H9 (cell line): ENCODE measurements at regions not wholly inside any gene's neighbourhood (a gene's known extent, or its start where the extent isn't known, plus 50 kb on each side); places are given as distances from the start of the nearest gene placed in this dataset.

ENCODE experiments used
- DNase-seq: peaks from one replicate; pipeline ENCODE4 v3.0.0-alpha.2; 2017
- H2AFZ ChIP-seq: one replicate; pipeline ENCODE4 v1.6.1; 2013; ENCODE audit warnings: mild to moderate bottlenecking, low read length, control low read depth, moderate library complexity
- H2AK5ac ChIP-seq: 2 replicates; pipeline ENCODE4 v1.6.1; 2013; ENCODE audit warnings: low read length, control low read depth, mixed read lengths; ENCODE audit not compliant: insufficient read length
- H2BK120ac ChIP-seq: one replicate; pipeline ENCODE4 v1.6.1; 2013; ENCODE audit warnings: low read depth, mild to moderate bottlenecking, low read length, control low read depth, inconsistent platforms; ENCODE audit not compliant: poor library complexity, severe bottlenecking
- H2BK12ac ChIP-seq: 2 replicates; pipeline ENCODE4 v1.6.1; 2013; ENCODE audit warnings: low read length, control low read depth, mixed read lengths, low read depth; ENCODE audit not compliant: insufficient read length
- H2BK15ac ChIP-seq: 2 replicates; pipeline ENCODE4 v1.6.1; 2013; ENCODE audit warnings: low read depth, low read length, control low read depth
- H2BK20ac ChIP-seq: one replicate; pipeline ENCODE4 v1.6.1; 2013; ENCODE audit warnings: low read depth, mild to moderate bottlenecking, low read length, control low read depth, inconsistent platforms; ENCODE audit not compliant: poor library complexity, severe bottlenecking
- H2BK5ac ChIP-seq: 2 replicates; pipeline ENCODE4 v1.6.1; 2013; ENCODE audit warnings: low read length, control low read depth, mixed read lengths; ENCODE audit not compliant: insufficient read length
- H3K14ac ChIP-seq: 2 replicates; pipeline ENCODE4 v1.6.1; 2013; ENCODE audit warnings: low read length, control low read depth; ENCODE audit not compliant: insufficient read depth
- H3K18ac ChIP-seq: 2 replicates; pipeline ENCODE4 v1.6.1; 2013; ENCODE audit warnings: low read depth, mild to moderate bottlenecking, mixed read lengths, low read length, control low read depth; ENCODE audit not compliant: insufficient read length
- H3K23ac ChIP-seq: 2 replicates; pipeline ENCODE4 v1.6.1; 2013; ENCODE audit warnings: low read length, control low read depth, mixed read lengths, low read depth; ENCODE audit not compliant: insufficient read length
- H3K23me2 ChIP-seq: 2 replicates; pipeline ENCODE4 v1.6.1; 2013; ENCODE audit warnings: low read depth, mild to moderate bottlenecking, mixed read lengths, low read length, control low read depth; ENCODE audit not compliant: insufficient read length, poor library complexity, severe bottlenecking
- H3K27ac ChIP-seq: 2 replicates; pipeline ENCODE4 v1.5.1; 2013; ENCODE audit warnings: low read length, control low read depth, mixed read lengths, low read depth; ENCODE audit not compliant: insufficient read length
- H3K27me3 ChIP-seq: 2 replicates; pipeline ENCODE4 v1.6.1; 2013; ENCODE audit warnings: low read length, control low read depth, inconsistent platforms; ENCODE audit not compliant: insufficient read depth
- H3K4ac ChIP-seq: 2 replicates; pipeline ENCODE4 v1.6.1; 2013; ENCODE audit warnings: low read depth, mild to moderate bottlenecking, control low read depth, inconsistent platforms, low read length, moderate library complexity
- H3K4me1 ChIP-seq: 2 replicates; pipeline ENCODE4 v1.6.1; 2013; ENCODE audit warnings: low read length, control low read depth, inconsistent platforms; ENCODE audit not compliant: insufficient read depth
- H3K4me2 ChIP-seq: 2 replicates; pipeline ENCODE4 v1.6.1; 2013; ENCODE audit warnings: low read length, control low read depth, mixed read lengths; ENCODE audit not compliant: insufficient read length, insufficient read depth
- H3K56ac ChIP-seq: 2 replicates; pipeline ENCODE4 v1.6.1; 2013; ENCODE audit warnings: low read depth, mild to moderate bottlenecking, mixed read lengths, low read length, control low read depth; ENCODE audit not compliant: insufficient read length
- H3K79me1 ChIP-seq: 2 replicates; pipeline ENCODE4 v1.6.1; 2013; ENCODE audit warnings: low read depth, mild to moderate bottlenecking, moderate library complexity, low read length, control low read depth, inconsistent platforms; ENCODE audit not compliant: insufficient read depth, poor library complexity, severe bottlenecking
- H3K79me2 ChIP-seq: 2 replicates; pipeline ENCODE4 v1.6.1; 2013; ENCODE audit warnings: low read length, control low read depth, inconsistent platforms; ENCODE audit not compliant: insufficient read depth
- H3K9ac ChIP-seq: 2 replicates; pipeline ENCODE4 v1.6.1; 2013; ENCODE audit warnings: low read length, control low read depth, mixed read lengths; ENCODE audit not compliant: insufficient read length; ENCODE audit errors: extremely low read depth
- H3K9me3 ChIP-seq: one replicate; pipeline ENCODE4 v1.6.1; 2013; ENCODE audit warnings: low read depth, low read length, inconsistent platforms; ENCODE audit not compliant: control insufficient read depth
- H3T11ph ChIP-seq: one replicate; pipeline ENCODE4 v1.6.1; 2013; ENCODE audit warnings: mild to moderate bottlenecking, low read length, control low read depth, inconsistent platforms
- H4K20me1 ChIP-seq: one replicate; pipeline ENCODE4 v1.6.1; 2013; ENCODE audit not compliant: control insufficient read depth, insufficient read length, insufficient read depth
- H4K5ac ChIP-seq: 2 replicates; pipeline ENCODE4 v1.6.1; 2013; ENCODE audit warnings: low read depth, mild to moderate bottlenecking, mixed read lengths, low read length, control low read depth; ENCODE audit not compliant: insufficient read length
- H4K8ac ChIP-seq: replicated peaks from 2 replicates; pipeline ENCODE4 v1.6.1; 2013; ENCODE audit warnings: low read length, control low read depth, mixed read lengths, low read depth; ENCODE audit not compliant: insufficient read length
- H4K91ac ChIP-seq: 2 replicates; pipeline ENCODE4 v1.6.1; 2013; ENCODE audit warnings: low read depth, mild to moderate bottlenecking, moderate library complexity, mixed read lengths, low read length, control low read depth; ENCODE audit not compliant: insufficient read length
- H3K27ac Mint-ChIP-seq, 3 experiments: 2 replicates in 2 of 3; 3 replicates in 1 of 3; pipeline ENCODE4 v1.8.0; 2020 to 2021; ENCODE audit warnings: mixed read lengths in 3 of 3, mild to moderate bottlenecking in 1 of 3, moderate library complexity in 1 of 3
- H3K27me3 Mint-ChIP-seq: 2 replicates; pipeline ENCODE4 v1.8.0; 2021; ENCODE audit warnings: low read depth, mild to moderate bottlenecking, moderate library complexity, mixed read lengths
- H3K36me3 Mint-ChIP-seq, 3 experiments: 2 replicates in 2 of 3; 3 replicates in 1 of 3; pipeline ENCODE4 v1.8.0; 2020 to 2021; ENCODE audit warnings: low read depth in 3 of 3, mixed read lengths in 3 of 3; ENCODE audit not compliant: insufficient read depth in 1 of 3
- H3K4me1 Mint-ChIP-seq, 2 experiments: 2 replicates each; pipeline ENCODE4 v1.8.0; 2020; ENCODE audit warnings: mixed read lengths in 2 of 2
- H3K4me3 Mint-ChIP-seq, 2 experiments: 2 replicates in 1 of 2; 3 replicates in 1 of 2; pipeline ENCODE4 v1.8.0; 2020 to 2021; ENCODE audit warnings: mild to moderate bottlenecking in 2 of 2, mixed read lengths in 2 of 2, moderate library complexity in 1 of 2
- H3K9me3 Mint-ChIP-seq, 2 experiments: 2 replicates in 1 of 2; 3 replicates in 1 of 2; pipeline ENCODE4 v1.8.0; 2020; ENCODE audit warnings: mild to moderate bottlenecking in 2 of 2, mixed read lengths in 2 of 2, moderate library complexity in 1 of 2
- TF ChIP-seq, protein P1 (sequence below): fragments of 200-600 bp; sonication (generic); conservative IDR thresholded peaks from 3 replicates; pipeline ENCODE4 v1.8.0; 2021; ENCODE audit warnings: antibody characterized with exemption, mild to moderate bottlenecking

DNA sequence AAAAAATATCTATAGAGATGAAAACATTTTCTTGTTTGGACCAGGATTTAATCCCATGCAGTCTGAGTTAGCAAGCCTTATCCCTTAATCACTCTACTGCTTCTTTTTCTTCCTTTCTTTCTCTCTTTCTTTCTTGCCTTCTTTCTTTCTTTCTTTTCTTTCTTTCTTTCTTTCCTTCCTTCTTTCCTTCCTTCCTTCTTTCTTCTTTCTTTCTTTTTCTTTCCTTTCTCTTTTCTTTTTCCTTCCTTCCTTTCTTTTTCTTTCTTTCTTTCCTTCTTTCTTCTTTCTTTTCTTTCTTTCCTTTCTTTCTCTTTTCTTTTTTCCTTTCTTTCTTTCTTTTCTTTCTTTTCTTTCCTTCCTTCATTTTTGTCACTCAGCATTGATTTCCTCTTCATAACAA is 434.6 kb downstream of the FAT4 start:
- Mint-ChIP-seq H3K9me3 (peaks cover 11 to 19% of the 10 kb centered on the region in 2 experiments), H3K27me3 (0 out of 2 replicates have a peak, but pooled peaks cover 4% of the 10 kb centered on the region), H3K27ac (peak overlapping the region in 1 of 3 experiments; percentile 15; a peak in 1 of 7 replicates), H3K4me1 (peaks cover 3 to 11% of the 10 kb centered on the region in 2 experiments; a peak in 2 of 4 replicates), H3K4me3 (no peak overlapping the region), H3K36me3 (peaks cover 7 to 13% (median 12%) of the 10 kb centered on the region in 3 experiments; a peak in 5 of 7 replicates)
- H2BK12ac ChIP-seq, result no peak overlapping the region
- H2AK5ac ChIP-seq, result no peak overlapping the region
- H2BK120ac ChIP-seq, result no peak overlapping the region
- H3K79me1 ChIP-seq, result no peaks in the 10 kb centered on the region
- TF ChIP-seq, protein P1, sequence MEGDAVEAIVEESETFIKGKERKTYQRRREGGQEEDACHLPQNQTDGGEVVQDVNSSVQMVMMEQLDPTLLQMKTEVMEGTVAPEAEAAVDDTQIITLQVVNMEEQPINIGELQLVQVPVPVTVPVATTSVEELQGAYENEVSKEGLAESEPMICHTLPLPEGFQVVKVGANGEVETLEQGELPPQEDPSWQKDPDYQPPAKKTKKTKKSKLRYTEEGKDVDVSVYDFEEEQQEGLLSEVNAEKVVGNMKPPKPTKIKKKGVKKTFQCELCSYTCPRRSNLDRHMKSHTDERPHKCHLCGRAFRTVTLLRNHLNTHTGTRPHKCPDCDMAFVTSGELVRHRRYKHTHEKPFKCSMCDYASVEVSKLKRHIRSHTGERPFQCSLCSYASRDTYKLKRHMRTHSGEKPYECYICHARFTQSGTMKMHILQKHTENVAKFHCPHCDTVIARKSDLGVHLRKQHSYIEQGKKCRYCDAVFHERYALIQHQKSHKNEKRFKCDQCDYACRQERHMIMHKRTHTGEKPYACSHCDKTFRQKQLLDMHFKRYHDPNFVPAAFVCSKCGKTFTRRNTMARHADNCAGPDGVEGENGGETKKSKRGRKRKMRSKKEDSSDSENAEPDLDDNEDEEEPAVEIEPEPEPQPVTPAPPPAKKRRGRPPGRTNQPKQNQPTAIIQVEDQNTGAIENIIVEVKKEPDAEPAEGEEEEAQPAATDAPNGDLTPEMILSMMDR, result no peak
- H4K5ac ChIP-seq, result no peak overlapping the region
- no peak overlapping the region for H3K4me2 ChIP-seq
- no peaks in the 10 kb centered on the region for H3K23me2 ChIP-seq
- no peak overlapping the region for H2AFZ ChIP-seq
- H3K79me2 ChIP-seq, result no peaks in the 10 kb centered on the region
- no peak overlapping the region for H3K27ac ChIP-seq
- no peaks in the 10 kb centered on the region for H3K27me3 ChIP-seq
- no peak overlapping the region for H4K91ac ChIP-seq
- no peak overlapping the region for H2BK15ac ChIP-seq
- H3K23ac ChIP-seq, result no peak overlapping the region
- H3K9me3 ChIP-seq, result no peaks in the 10 kb centered on the region
- no peak overlapping the region for H3K56ac ChIP-seq
- H3K4me1 ChIP-seq, result no peaks in the 10 kb centered on the region
- no peak overlapping the region for H2BK5ac ChIP-seq
- H4K20me1 ChIP-seq, result no peaks in the 10 kb centered on the region
- no peak for DNase-seq
- no peak overlapping the region for H3K18ac ChIP-seq
- no peak overlapping the region for H4K8ac ChIP-seq
- H2BK20ac ChIP-seq, result no peak overlapping the region
- H3K4ac ChIP-seq, result no peak overlapping the region
- H3T11ph ChIP-seq, result no peak overlapping the region
- no peak overlapping the region for H3K9ac ChIP-seq
- H3K14ac ChIP-seq, result no peak overlapping the region
